Neural cell (in vitro differentiated cells): ENCODE measurements at regions not wholly inside any gene's neighbourhood (a gene's known extent, or its start where the extent isn't known, plus 50 kb on each side); places are given as distances from the start of the nearest gene placed in this dataset.

Experiments used
- H2AFZ ChIP-seq: fragments of 200-600, 300-800 bp; sonication (generic), shearing (Covaris generic); 2 replicates; pipeline ENCODE4 v1.6.0; 2014; ENCODE audit warnings: low read depth, mild to moderate bottlenecking, antibody characterized with exemption, low read length, moderate library complexity
- H3F3A ChIP-seq: fragments of 200-600 bp; shearing (Covaris generic); 2 replicates; pipeline ENCODE4 v1.6.1; 2016; ENCODE audit warnings: mild to moderate bottlenecking, moderate library complexity, mixed read lengths, antibody characterized with exemption, low read length; ENCODE audit not compliant: insufficient read depth, poor library complexity, severe bottlenecking
- H3K27ac ChIP-seq: fragments of 200-600, 300-800 bp; sonication (generic), shearing (Covaris generic); 2 replicates; pipeline ENCODE4 v1.5.1; 2014; ENCODE audit warnings: mild to moderate bottlenecking, low read length, moderate library complexity
- H3K27me3 ChIP-seq: fragments of 300-800, 200-600 bp; sonication (generic), shearing (Covaris generic); 2 replicates; pipeline ENCODE4 v1.6.0; 2014; ENCODE audit warnings: mild to moderate bottlenecking, low read depth, low read length, moderate library complexity; ENCODE audit not compliant: insufficient read depth
- H3K36me3 ChIP-seq: fragments of 300-800, 200-600 bp; sonication (generic), shearing (Covaris generic); 2 replicates; pipeline ENCODE4 v1.5.1; 2014; ENCODE audit warnings: mild to moderate bottlenecking, antibody characterized with exemption, low read length, moderate library complexity; ENCODE audit not compliant: insufficient read depth
- H3K4me2 ChIP-seq: fragments of 300-800, 200-600 bp; sonication (generic), shearing (Covaris generic); 2 replicates; pipeline ENCODE4 v1.6.0; 2014; ENCODE audit warnings: mild to moderate bottlenecking, low read length
- H3K4me3 ChIP-seq: fragments of 300-800, 200-600 bp; sonication (generic), shearing (Covaris generic); 2 replicates; pipeline ENCODE4 v1.5.1; 2014; ENCODE audit warnings: mild to moderate bottlenecking, low read length, moderate library complexity
- H3K79me2 ChIP-seq: fragments of 200-600 bp; shearing (Covaris generic); replicated peaks from 2 replicates; pipeline ENCODE4 v1.6.0; 2014; ENCODE audit warnings: mild to moderate bottlenecking, low read length, moderate library complexity; ENCODE audit not compliant: insufficient read depth
- H3K9ac ChIP-seq: fragments of 300-800, 200-600 bp; sonication (generic), shearing (Covaris generic); 2 replicates; pipeline ENCODE4 v1.6.1; 2016; ENCODE audit warnings: mild to moderate bottlenecking, low read length, mixed read lengths
- H3K9me2 ChIP-seq: fragments of 200-600 bp; shearing (Covaris generic); 2 replicates; pipeline ENCODE4 v1.6.1; 2016; ENCODE audit warnings: mild to moderate bottlenecking, low read length, mixed read lengths; ENCODE audit not compliant: insufficient read depth
- H3K9me3 ChIP-seq: fragments of 200-600, 300-800 bp; sonication (generic), shearing (Covaris generic); 2 replicates; pipeline ENCODE4 v1.6.1; 2016; ENCODE audit warnings: mild to moderate bottlenecking, mixed run types, low read length, moderate library complexity, mixed read lengths
- H4K20me1 ChIP-seq: fragments of 200-600 bp; shearing (Covaris generic); 2 replicates; pipeline ENCODE4 v1.6.1; 2016; ENCODE audit warnings: mild to moderate bottlenecking, mixed run types; ENCODE audit not compliant: insufficient read depth
- EP300 ChIP-seq: fragments of 450-650 bp; conservative IDR thresholded peaks from 2 replicates; pipeline ENCODE4 v1.6.1; 2014; ENCODE audit warnings: antibody characterized with exemption, mild to moderate bottlenecking, moderate library complexity; ENCODE audit not compliant: poor library complexity, severe bottlenecking
- EZH2 ChIP-seq: fragments of 200-600, 300-800 bp; shearing (Covaris generic), sonication (generic); IDR thresholded peaks from 2 replicates; pipeline ENCODE4 v1.6.1; 2014; ENCODE audit warnings: antibody characterized with exemption, low read length, borderline replicate concordance, mild to moderate bottlenecking; ENCODE audit not compliant: insufficient read depth, poor library complexity, severe bottlenecking
- MXI1 ChIP-seq: fragments of 450-650 bp; conservative IDR thresholded peaks from 2 replicates; pipeline ENCODE4 v1.6.1; 2014; ENCODE audit warnings: antibody characterized with exemption, mild to moderate bottlenecking; ENCODE audit not compliant: poor library complexity, severe bottlenecking
- POLR2AphosphoS5 ChIP-seq: IDR thresholded peaks from 2 replicates; pipeline ENCODE4 v1.6.1; 2012
- RAD21 ChIP-seq: fragments of 450-650 bp; conservative IDR thresholded peaks from 2 replicates; pipeline ENCODE4 v1.6.1; 2014; ENCODE audit warnings: antibody characterized with exemption, mild to moderate bottlenecking, moderate library complexity
- SMC3 ChIP-seq: fragments of 450-650 bp; conservative IDR thresholded peaks from 2 replicates; pipeline ENCODE4 v1.6.1; 2014; ENCODE audit warnings: antibody characterized with exemption, mild to moderate bottlenecking, moderate library complexity; ENCODE audit not compliant: poor library complexity
- TAF1 ChIP-seq: IDR thresholded peaks from 2 replicates; pipeline ENCODE4 v1.6.1; 2012; ENCODE audit warnings: low read depth
- TF ChIP-seq, protein P1 (sequence below): fragments of 450-650 bp; IDR thresholded peaks from 2 replicates; pipeline ENCODE4 v1.5.1; 2014; ENCODE audit warnings: antibody characterized with exemption, mild to moderate bottlenecking, moderate library complexity; ENCODE audit not compliant: poor library complexity, severe bottlenecking
- TF ChIP-seq, protein P2 (sequence below): IDR thresholded peaks from 2 replicates; pipeline ENCODE4 v1.6.1; 2012; ENCODE audit warnings: borderline replicate concordance

DNA sequence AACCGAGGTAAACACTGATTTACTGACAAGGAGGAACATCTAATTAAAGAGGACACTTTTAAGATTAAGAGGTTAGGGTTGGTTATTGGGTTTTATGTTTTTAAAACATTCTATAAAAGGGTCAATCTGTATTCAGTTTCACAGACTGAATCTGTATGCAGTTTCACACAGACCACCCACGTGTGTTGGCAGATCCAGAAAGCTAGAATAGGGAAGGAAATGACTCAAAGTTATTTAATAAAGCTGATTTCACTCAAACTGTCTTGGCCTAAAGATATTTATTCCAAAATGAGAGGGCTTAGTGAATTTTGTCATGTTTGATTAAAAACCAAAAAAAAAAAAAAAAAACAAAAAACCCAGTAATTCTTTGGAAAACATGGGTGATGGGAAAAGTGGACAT, 140.2 kb downstream of the SLC24A2 start:
- Histone ChIP-seq H3K9me2 (no peaks in the 10 kb centered on the region), H3F3A (peaks cover 3% of the 10 kb centered on the region), H3K36me3 (no peaks in the 10 kb centered on the region), H3K4me2 (no peak overlapping the region), H3K9ac (no peak overlapping the region), H3K4me3 (no peak overlapping the region), H3K27me3 (no peaks in the 10 kb centered on the region), H4K20me1 (no peaks in the 10 kb centered on the region), H3K27ac (no peak overlapping the region), H3K9me3 (no peaks in the 10 kb centered on the region), H2AFZ (no peak overlapping the region), H3K79me2 (no peaks in the 10 kb centered on the region)
- TF ChIP-seq, protein P1, sequence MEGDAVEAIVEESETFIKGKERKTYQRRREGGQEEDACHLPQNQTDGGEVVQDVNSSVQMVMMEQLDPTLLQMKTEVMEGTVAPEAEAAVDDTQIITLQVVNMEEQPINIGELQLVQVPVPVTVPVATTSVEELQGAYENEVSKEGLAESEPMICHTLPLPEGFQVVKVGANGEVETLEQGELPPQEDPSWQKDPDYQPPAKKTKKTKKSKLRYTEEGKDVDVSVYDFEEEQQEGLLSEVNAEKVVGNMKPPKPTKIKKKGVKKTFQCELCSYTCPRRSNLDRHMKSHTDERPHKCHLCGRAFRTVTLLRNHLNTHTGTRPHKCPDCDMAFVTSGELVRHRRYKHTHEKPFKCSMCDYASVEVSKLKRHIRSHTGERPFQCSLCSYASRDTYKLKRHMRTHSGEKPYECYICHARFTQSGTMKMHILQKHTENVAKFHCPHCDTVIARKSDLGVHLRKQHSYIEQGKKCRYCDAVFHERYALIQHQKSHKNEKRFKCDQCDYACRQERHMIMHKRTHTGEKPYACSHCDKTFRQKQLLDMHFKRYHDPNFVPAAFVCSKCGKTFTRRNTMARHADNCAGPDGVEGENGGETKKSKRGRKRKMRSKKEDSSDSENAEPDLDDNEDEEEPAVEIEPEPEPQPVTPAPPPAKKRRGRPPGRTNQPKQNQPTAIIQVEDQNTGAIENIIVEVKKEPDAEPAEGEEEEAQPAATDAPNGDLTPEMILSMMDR, result no peak
- TF ChIP-seq EZH2 (no peak), POLR2AphosphoS5 (no peak), EP300 (no peak), SMC3 (no peak), TAF1 (no peak), RAD21 (no peak)

DNA sequence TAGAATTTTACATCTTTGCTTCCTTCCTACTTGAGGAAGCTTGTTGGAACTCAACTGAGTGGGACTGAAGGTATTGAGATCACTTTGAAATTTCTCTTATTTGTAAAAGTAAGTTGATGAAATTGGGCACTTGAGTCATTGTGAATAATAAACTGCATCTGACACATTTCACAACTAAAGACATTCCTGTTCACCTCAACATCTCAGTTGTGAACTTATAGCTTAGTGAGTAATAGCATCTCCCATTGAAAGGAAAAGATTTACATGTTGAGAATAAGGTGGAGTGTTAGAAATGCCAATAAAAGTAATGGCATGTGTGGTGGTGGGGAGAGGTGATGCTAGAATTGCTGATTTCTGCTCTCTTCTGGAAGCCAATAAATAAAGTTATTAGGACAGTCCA, 145.0 kb downstream of the SLC24A2 start:
- Histone ChIP-seq H3K9me3 (no peaks in the 10 kb centered on the region), H3K27me3 (no peaks in the 10 kb centered on the region), H3K27ac (no peak overlapping the region), H2AFZ (no peak overlapping the region), H3K4me2 (no peak overlapping the region), H3K79me2 (no peaks in the 10 kb centered on the region), H3K4me3 (no peak overlapping the region), H3K9me2 (no peaks in the 10 kb centered on the region), H3K9ac (no peak overlapping the region), H3F3A (peaks cover 3% of the 10 kb centered on the region), H4K20me1 (no peaks in the 10 kb centered on the region), H3K36me3 (no peaks in the 10 kb centered on the region)
- no peak for TF ChIP-seq MXI1
- TF ChIP-seq, protein P2, sequence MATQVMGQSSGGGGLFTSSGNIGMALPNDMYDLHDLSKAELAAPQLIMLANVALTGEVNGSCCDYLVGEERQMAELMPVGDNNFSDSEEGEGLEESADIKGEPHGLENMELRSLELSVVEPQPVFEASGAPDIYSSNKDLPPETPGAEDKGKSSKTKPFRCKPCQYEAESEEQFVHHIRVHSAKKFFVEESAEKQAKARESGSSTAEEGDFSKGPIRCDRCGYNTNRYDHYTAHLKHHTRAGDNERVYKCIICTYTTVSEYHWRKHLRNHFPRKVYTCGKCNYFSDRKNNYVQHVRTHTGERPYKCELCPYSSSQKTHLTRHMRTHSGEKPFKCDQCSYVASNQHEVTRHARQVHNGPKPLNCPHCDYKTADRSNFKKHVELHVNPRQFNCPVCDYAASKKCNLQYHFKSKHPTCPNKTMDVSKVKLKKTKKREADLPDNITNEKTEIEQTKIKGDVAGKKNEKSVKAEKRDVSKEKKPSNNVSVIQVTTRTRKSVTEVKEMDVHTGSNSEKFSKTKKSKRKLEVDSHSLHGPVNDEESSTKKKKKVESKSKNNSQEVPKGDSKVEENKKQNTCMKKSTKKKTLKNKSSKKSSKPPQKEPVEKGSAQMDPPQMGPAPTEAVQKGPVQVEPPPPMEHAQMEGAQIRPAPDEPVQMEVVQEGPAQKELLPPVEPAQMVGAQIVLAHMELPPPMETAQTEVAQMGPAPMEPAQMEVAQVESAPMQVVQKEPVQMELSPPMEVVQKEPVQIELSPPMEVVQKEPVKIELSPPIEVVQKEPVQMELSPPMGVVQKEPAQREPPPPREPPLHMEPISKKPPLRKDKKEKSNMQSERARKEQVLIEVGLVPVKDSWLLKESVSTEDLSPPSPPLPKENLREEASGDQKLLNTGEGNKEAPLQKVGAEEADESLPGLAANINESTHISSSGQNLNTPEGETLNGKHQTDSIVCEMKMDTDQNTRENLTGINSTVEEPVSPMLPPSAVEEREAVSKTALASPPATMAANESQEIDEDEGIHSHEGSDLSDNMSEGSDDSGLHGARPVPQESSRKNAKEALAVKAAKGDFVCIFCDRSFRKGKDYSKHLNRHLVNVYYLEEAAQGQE, result no peak
- no peak for TF ChIP-seq RAD21
- no peak for TF ChIP-seq SMC3
- TF ChIP-seq TAF1, result no peak
- no peak for TF ChIP-seq EP300
- TF ChIP-seq, protein P1, result no peak
- TF ChIP-seq EZH2, result no peak
- no peak for TF ChIP-seq POLR2AphosphoS5
